LNCAP (cell line): ENCODE measurements at regions not wholly inside any gene's neighbourhood (a gene's known extent, or its start where the extent isn't known, plus 50 kb on each side); places are given as distances from the start of the nearest gene placed in this dataset.
A peak's percentile ranks its signal among the peaks of the same experiment; 100 is the strongest.

Source experiments
- CTCF ChIP-seq: fragments of 450-650 bp; IDR thresholded peaks from 2 replicates; pipeline ENCODE4 v1.5.1; 2017; ENCODE audit warnings: mild to moderate bottlenecking

- TF ChIP-seq CTCF = no peak
These were observed 519.8 kb upstream of the TMPO start for GRCh38 chr12:97995559-97995958.

GRCh38 chr12:98001430-98001829 lies 514.0 kb upstream of the TMPO start:
- no peak for TF ChIP-seq CTCF

GRCh38 chr12:98002887-98003493 lies 512.4 kb upstream of the TMPO start:
- peak; percentile 68 for TF ChIP-seq CTCF

- no peak for TF ChIP-seq CTCF
These were observed 507.4 kb upstream of the TMPO start for GRCh38 chr12:98007963-98008362.

- no peak for TF ChIP-seq CTCF
These were observed 501.8 kb upstream of the TMPO start for GRCh38 chr12:98013560-98013959.

GRCh38 chr12:98018836-98019235 lies 496.6 kb upstream of the TMPO start:
- no peak for TF ChIP-seq CTCF

- TF ChIP-seq CTCF = no peak
These were observed 495.0 kb upstream of the TMPO start for GRCh38 chr12:98020376-98020775.

GRCh38 chr12:98022961-98023360 lies 492.4 kb upstream of the TMPO start:
- TF ChIP-seq CTCF = no peak
